ENCODE measurements at regions not wholly inside any gene's neighbourhood (a gene's known extent, or its start where the extent isn't known, plus 50 kb on each side); places are given as distances from the start of the nearest gene placed in this dataset.

DNA sequence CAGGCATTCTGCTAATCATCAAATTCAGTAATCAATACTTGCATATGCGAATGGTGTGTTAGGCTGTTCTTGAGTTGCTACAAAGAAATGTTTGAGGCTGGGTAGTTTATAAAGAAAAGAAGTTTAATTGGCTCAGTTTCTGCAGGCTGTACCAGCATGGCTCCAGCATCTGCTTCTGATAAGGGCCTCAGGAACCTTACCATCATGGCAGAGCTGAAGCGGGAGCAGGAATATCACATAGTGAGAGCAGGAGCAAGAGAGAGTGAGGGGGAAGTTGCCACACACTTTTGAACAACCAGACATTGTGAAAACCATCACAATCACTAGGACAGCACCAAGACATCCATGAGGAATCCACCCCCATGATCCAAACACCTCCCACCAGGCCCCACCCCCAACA lies 344.7 kb upstream of the FAM241A start:
- DNase-seq (ENCODE audit: low read depth in 1 of 2, low spot score in 1 of 2): no peak
- no peak for FAIRE-seq
- 61% methylated on average over 2 of the region's 2 CpGs for WGBS (ENCODE audit: missing lambda C conversion rate)
- no peak overlapping the region for H3K4me3 ChIP-seq
- ChIA-PET CTCF (no interaction called here), POLR2A (no interaction called here)
- H3K9me3 ChIP-seq: no peaks in the 10 kb centered on the region
- TF ChIP-seq ZFP36 (IDR thresholded peaks at IDR 0.05; ENCODE audit: borderline replicate concordance, partially characterized antibody) (no peak), JUNB (IDR thresholded peaks at IDR 0.05) (no peak), FOSB (CRISPR knock-in tag; IDR thresholded peaks at IDR 0.05) (no peak), HOXB5 (CRISPR knock-in tag; IDR thresholded peaks at IDR 0.05) (no peak), HEYL (CRISPR knock-in tag; IDR thresholded peaks at IDR 0.05) (no peak), BHLHE40 (IDR thresholded peaks at IDR 0.05; ENCODE audit: low read depth, low read length) (no peak), NR3C1 (IDR thresholded peaks at IDR 0.05) (no peak), ESRRA (IDR thresholded peaks at IDR 0.05; ENCODE audit: borderline replicate concordance, low read length) (no peak)
- TF ChIP-seq, protein P1, sequence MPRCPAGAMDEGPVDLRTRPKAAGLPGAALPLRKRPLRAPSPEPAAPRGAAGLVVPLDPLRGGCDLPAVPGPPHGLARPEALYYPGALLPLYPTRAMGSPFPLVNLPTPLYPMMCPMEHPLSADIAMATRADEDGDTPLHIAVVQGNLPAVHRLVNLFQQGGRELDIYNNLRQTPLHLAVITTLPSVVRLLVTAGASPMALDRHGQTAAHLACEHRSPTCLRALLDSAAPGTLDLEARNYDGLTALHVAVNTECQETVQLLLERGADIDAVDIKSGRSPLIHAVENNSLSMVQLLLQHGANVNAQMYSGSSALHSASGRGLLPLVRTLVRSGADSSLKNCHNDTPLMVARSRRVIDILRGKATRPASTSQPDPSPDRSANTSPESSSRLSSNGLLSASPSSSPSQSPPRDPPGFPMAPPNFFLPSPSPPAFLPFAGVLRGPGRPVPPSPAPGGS (IDR thresholded peaks at IDR 0.05): no peak
- H3K4me1 ChIP-seq: no peaks in the 10 kb centered on the region
- no peak for ATAC-seq
- no peak overlapping the region for H3K27ac ChIP-seq
- no peak overlapping the region for H3K4me2 ChIP-seq

DNA sequence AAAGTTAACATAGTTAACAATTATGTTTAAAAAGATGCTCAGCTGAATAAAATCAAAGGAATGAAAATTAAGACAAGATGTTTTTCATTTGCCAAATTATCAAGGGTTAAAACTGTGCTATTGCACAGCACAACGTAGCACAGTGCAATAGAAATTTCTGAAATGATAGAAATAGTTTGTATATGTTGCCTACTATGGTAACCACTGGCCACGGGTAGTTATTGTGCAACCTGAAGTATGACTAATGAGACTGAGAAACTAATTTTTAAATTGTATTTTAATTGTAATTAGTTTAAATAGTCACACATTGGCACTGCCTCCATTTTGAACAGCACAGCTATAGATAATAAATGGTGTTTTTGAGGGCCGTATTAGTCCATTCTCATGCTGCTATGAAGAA lies 343.1 kb upstream of the FAM241A start:
- no peak overlapping the region for H3K4me2 ChIP-seq
- ChIA-PET POLR2A (no interaction called here), CTCF (no interaction called here)
- ATAC-seq (no peak), FAIRE-seq (no peak), DNase-seq (ENCODE audit: low read depth in 1 of 2, low spot score in 1 of 2) (no peak)
- H3K4me1 ChIP-seq: no peaks in the 10 kb centered on the region
- no peak overlapping the region for H3K4me3 ChIP-seq
- H3K9me3 ChIP-seq: no peaks in the 10 kb centered on the region
- 36% methylated on average over 3 of the region's 3 CpGs for WGBS (ENCODE audit: missing lambda C conversion rate)
- no peak overlapping the region for H3K27ac ChIP-seq
- TF ChIP-seq CBX2 (IDR thresholded peaks at IDR 0.05; ENCODE audit: borderline replicate concordance, low read depth) (no peak), TFCP2L1 (CRISPR knock-in tag; IDR thresholded peaks at IDR 0.05) (no peak), TP53 (CRISPR knock-in tag; IDR thresholded peaks at IDR 0.05) (no peak), SREBF2 (IDR thresholded peaks at IDR 0.05) (no peak), RFX5 (IDR thresholded peaks at IDR 0.05) (no peak), HOXB13 (CRISPR knock-in tag; IDR thresholded peaks at IDR 0.05; ENCODE audit: low read depth) (no peak), POLR2AphosphoS2 (conservative IDR thresholded peaks at IDR 0.05; ENCODE audit: low read length) (no peak), HOXB5 (CRISPR knock-in tag; IDR thresholded peaks at IDR 0.05) (no peak), RAD21 (conservative IDR thresholded peaks at IDR 0.05 in 1 of 2, IDR thresholded peaks at IDR 0.05 in 1 of 2) (no peak), NFE2L2 (conservative IDR thresholded peaks at IDR 0.05; ENCODE audit: low read length) (no peak), EHMT2 (IDR thresholded peaks at IDR 0.05; ENCODE audit: low read depth) (no peak), PHF8 (IDR thresholded peaks at IDR 0.05; ENCODE audit: borderline replicate concordance, low read depth) (no peak), CEBPB (IDR thresholded peaks at IDR 0.05) (no peak)
- TF ChIP-seq, protein P2, sequence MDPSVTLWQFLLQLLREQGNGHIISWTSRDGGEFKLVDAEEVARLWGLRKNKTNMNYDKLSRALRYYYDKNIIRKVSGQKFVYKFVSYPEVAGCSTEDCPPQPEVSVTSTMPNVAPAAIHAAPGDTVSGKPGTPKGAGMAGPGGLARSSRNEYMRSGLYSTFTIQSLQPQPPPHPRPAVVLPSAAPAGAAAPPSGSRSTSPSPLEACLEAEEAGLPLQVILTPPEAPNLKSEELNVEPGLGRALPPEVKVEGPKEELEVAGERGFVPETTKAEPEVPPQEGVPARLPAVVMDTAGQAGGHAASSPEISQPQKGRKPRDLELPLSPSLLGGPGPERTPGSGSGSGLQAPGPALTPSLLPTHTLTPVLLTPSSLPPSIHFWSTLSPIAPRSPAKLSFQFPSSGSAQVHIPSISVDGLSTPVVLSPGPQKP (IDR thresholded peaks at IDR 0.05; ENCODE audit: low read depth, low read length): no peak
- TF ChIP-seq, protein P1 (IDR thresholded peaks at IDR 0.05): no peak
- TF ChIP-seq, protein P3, sequence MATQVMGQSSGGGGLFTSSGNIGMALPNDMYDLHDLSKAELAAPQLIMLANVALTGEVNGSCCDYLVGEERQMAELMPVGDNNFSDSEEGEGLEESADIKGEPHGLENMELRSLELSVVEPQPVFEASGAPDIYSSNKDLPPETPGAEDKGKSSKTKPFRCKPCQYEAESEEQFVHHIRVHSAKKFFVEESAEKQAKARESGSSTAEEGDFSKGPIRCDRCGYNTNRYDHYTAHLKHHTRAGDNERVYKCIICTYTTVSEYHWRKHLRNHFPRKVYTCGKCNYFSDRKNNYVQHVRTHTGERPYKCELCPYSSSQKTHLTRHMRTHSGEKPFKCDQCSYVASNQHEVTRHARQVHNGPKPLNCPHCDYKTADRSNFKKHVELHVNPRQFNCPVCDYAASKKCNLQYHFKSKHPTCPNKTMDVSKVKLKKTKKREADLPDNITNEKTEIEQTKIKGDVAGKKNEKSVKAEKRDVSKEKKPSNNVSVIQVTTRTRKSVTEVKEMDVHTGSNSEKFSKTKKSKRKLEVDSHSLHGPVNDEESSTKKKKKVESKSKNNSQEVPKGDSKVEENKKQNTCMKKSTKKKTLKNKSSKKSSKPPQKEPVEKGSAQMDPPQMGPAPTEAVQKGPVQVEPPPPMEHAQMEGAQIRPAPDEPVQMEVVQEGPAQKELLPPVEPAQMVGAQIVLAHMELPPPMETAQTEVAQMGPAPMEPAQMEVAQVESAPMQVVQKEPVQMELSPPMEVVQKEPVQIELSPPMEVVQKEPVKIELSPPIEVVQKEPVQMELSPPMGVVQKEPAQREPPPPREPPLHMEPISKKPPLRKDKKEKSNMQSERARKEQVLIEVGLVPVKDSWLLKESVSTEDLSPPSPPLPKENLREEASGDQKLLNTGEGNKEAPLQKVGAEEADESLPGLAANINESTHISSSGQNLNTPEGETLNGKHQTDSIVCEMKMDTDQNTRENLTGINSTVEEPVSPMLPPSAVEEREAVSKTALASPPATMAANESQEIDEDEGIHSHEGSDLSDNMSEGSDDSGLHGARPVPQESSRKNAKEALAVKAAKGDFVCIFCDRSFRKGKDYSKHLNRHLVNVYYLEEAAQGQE (IDR thresholded peaks at IDR 0.05): no peak
